Parathyroid adenoma (tissue), 2 donors: ENCODE measurements at regions not wholly inside any gene's neighbourhood (a gene's known extent, or its start where the extent isn't known, plus 50 kb on each side); places are given as distances from the start of the nearest gene placed in this dataset.

Source experiments
- H2AFZ ChIP-seq: fragments of 300-600 bp; sonication (generic); one replicate; pipeline ENCODE4 v1.7.0; 2017; ENCODE audit warnings: antibody characterized with exemption, mild to moderate bottlenecking
- H3K27ac ChIP-seq: fragments of 300-600 bp; sonication (generic); one replicate; pipeline ENCODE4 v1.7.0; 2017
- H3K27me3 ChIP-seq: fragments of 300-600 bp; sonication (generic); one replicate; pipeline ENCODE4 v1.7.0; 2017; ENCODE audit warnings: low read length; ENCODE audit not compliant: control insufficient read depth, insufficient read depth
- H3K36me3 ChIP-seq: fragments of 300-600 bp; sonication (generic); one replicate; pipeline ENCODE4 v1.7.0; 2017; ENCODE audit warnings: low read length; ENCODE audit not compliant: control insufficient read depth, insufficient read depth
- H3K4me1 ChIP-seq: fragments of 300-600 bp; sonication (generic); one replicate; pipeline ENCODE4 v1.7.0; 2017; ENCODE audit warnings: control low read depth
- H3K4me2 ChIP-seq: fragments of 300-600 bp; sonication (generic); one replicate; pipeline ENCODE4 v1.7.0; 2017; ENCODE audit warnings: low read length
- H3K4me3 ChIP-seq: fragments of 300-600 bp; sonication (generic); one replicate; pipeline ENCODE4 v1.7.0; 2017; ENCODE audit warnings: low read depth, low read length
- H3K79me2 ChIP-seq: fragments of 300-600 bp; sonication (generic); one replicate; pipeline ENCODE4 v1.7.0; 2017; ENCODE audit warnings: control low read depth
- H3K9ac ChIP-seq: fragments of 300-600 bp; sonication (generic); one replicate; pipeline ENCODE4 v1.7.0; 2017; ENCODE audit warnings: mild to moderate bottlenecking
- H3K9me3 ChIP-seq: fragments of 300-600 bp; sonication (generic); one replicate; pipeline ENCODE4 v1.7.0; 2017; ENCODE audit warnings: low read length; ENCODE audit not compliant: control insufficient read depth
- CTCF ChIP-seq: fragments of 300-600 bp; sonication (generic); IDR thresholded peaks from one replicate; pipeline ENCODE4 v1.7.0; 2017; ENCODE audit warnings: antibody characterized with exemption, mild to moderate bottlenecking
- donor health status: primary hyperparathyroidism.

DNA sequence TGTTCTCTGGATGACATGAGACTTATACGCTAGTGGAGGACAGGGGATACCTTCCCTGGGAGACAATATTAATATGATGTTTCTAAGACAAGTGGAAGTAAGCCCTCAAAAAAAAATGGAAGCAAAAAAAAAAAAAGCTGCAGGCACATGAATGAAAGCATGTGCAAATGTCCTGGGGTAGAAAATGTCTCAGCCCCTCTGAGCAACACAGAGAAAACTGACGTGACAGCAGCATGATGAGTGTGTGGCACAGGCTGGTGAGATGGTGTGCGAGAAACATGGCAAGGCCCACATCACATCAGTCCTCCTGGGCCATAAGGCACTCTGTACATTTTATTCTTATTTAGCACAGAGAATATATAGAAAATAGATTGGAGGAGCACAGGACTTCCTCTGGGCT is 254.7 kb upstream of the PFKP start:
- Histone ChIP-seq H3K4me3 (no peak overlapping the region), H3K27ac (no peak overlapping the region), H3K9me3 (no peaks in the 10 kb centered on the region), H3K9ac (no peak overlapping the region), H3K79me2 (no peaks in the 10 kb centered on the region), H2AFZ (no peak overlapping the region), H3K4me1 (no peaks in the 10 kb centered on the region), H3K4me2 (no peak overlapping the region), H3K27me3 (no peaks in the 10 kb centered on the region), H3K36me3 (no peaks in the 10 kb centered on the region)
- no peak for TF ChIP-seq CTCF

DNA sequence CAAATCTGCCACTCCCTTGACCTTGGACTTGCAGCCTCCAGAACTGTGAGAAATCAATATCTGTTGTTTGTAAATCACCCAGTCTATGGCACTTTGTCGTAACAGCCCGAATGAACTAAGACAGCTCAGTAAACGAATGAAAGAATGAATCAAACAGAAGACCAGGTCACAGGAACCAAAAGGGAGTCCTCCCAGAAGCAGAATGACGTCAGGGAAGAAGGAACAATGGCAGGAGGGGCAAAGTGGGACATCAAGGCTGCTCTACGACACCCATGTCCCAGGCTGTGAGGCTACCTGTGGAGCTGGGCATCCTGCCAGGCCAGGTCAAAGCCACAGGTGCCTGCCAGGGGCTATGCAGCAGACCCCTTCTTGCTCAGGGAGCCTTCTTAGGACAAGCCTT is 267.2 kb upstream of the PFKP start:
- no peak for TF ChIP-seq CTCF
- no peak overlapping the region for H3K4me3 ChIP-seq
- no peaks in the 10 kb centered on the region for H3K9me3 ChIP-seq
- H2AFZ ChIP-seq, result no peak overlapping the region
- H3K4me1 ChIP-seq, result no peaks in the 10 kb centered on the region
- no peak overlapping the region for H3K9ac ChIP-seq
- no peaks in the 10 kb centered on the region for H3K27me3 ChIP-seq
- no peak overlapping the region for H3K27ac ChIP-seq
- H3K4me2 ChIP-seq, result no peak overlapping the region
- H3K79me2 ChIP-seq, result no peaks in the 10 kb centered on the region
- H3K36me3 ChIP-seq, result no peaks in the 10 kb centered on the region

GRCh38 chr10:2798336-2799022 is 268.9 kb upstream of the PFKP start:
- TF ChIP-seq CTCF, result no peak
- Histone ChIP-seq H3K4me1 (no peaks in the 10 kb centered on the region), H3K4me2 (no peak overlapping the region), H3K27me3 (no peaks in the 10 kb centered on the region), H3K4me3 (no peak overlapping the region), H3K27ac (no peak overlapping the region), H2AFZ (no peak overlapping the region), H3K9me3 (no peaks in the 10 kb centered on the region), H3K9ac (no peak overlapping the region), H3K36me3 (no peaks in the 10 kb centered on the region), H3K79me2 (no peaks in the 10 kb centered on the region)

DNA sequence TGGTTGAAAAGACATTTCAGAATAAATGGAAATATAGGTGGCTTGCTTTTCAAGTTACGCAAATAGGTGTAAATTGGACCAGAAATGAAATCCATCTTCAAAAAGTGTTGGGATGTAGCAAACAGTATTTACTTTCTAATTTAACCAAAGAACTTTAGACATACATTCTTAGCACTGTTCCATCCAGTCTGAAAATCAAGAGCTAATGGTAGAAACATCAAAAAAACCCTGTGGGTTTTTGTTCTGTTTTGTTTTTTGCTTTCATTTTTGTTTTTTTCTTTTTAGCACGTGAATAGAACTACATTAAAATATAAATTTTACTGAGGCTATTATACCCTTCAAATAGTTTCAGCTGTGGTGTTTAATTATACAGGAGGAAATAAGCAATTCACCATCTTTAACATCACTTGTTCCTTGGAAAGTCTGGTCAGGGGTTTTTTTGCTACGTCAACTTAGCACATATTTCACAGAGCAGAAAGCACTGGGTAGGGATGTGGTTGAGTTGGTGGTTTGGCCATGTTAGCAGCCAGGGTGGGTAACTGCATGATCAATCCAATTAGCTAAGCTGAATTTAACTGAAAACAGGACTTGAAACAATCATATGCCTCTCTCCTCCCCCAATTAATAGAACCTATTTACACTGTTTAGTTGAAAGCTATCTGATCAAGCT is 275.4 kb upstream of the PFKP start:
- H3K4me2 ChIP-seq, result no peak overlapping the region
- no peaks in the 10 kb centered on the region for H3K27me3 ChIP-seq
- no peak overlapping the region for H3K27ac ChIP-seq
- no peak overlapping the region for H2AFZ ChIP-seq
- no peaks in the 10 kb centered on the region for H3K36me3 ChIP-seq
- no peak for TF ChIP-seq CTCF
- H3K9me3 ChIP-seq, result no peaks in the 10 kb centered on the region
- H3K79me2 ChIP-seq, result no peaks in the 10 kb centered on the region
- no peak overlapping the region for H3K9ac ChIP-seq
- no peaks in the 10 kb centered on the region for H3K4me1 ChIP-seq
- H3K4me3 ChIP-seq, result no peak overlapping the region
